ENCODE measurements at regions not wholly inside any gene's neighbourhood (a gene's known extent, or its start where the extent isn't known, plus 50 kb on each side); places are given as distances from the start of the nearest gene placed in this dataset.
A peak's percentile ranks its signal among the peaks of the same experiment; 100 is the strongest.

GRCh38 chr5:54882841-54883240 is 102.6 kb downstream of the ESM1 start:
- TF ChIP-seq POLR2AphosphoS5 (IDR thresholded peaks at IDR 0.05) (no peak), CTCF (IDR thresholded peaks at IDR 0.05) (no peak), EP300 (IDR thresholded peaks at IDR 0.05) (no peak), POLR2A (IDR thresholded peaks at IDR 0.05) (no peak)
- Histone ChIP-seq H3K27ac (peak overlapping the region; percentile 38), H3K9me3 (no peaks in the 10 kb centered on the region), H3K27me3 (peaks cover 6% of the 10 kb centered on the region), H3K4me1 (peaks cover 28% of the 10 kb centered on the region), H3K36me3 (no peaks in the 10 kb centered on the region), H3K4me3 (peak overlapping the region; percentile 62)
- DNase-seq (ENCODE audit: low spot score in 2 of 2): no peak
- 79% methylated on average over 8 of the region's 8 CpGs for WGBS

DNA sequence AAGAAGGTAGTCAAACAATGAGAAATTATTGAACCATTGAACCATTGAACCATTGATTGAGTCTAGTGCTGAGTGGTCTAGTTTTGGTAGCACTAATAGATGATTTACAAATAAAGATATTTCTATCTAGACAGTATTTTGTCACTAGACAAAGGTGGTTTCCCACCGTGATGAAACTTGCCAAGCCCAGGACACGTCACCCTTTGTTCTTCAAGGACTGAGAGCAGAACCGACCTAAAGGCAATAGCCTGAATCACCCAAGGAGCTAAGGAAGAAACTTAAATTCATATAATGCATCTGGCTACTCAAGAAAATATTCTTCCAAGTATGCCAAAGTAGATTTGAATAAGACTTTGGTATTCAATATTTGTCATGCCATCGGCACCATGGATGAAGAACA is 103.3 kb downstream of the ESM1 start:
- peaks cover 28% of the 10 kb centered on the region for H3K4me1 ChIP-seq
- H3K36me3 ChIP-seq: no peaks in the 10 kb centered on the region
- H3K27me3 ChIP-seq: peaks cover 6% of the 10 kb centered on the region
- no peak for TF ChIP-seq CTCF (IDR thresholded peaks at IDR 0.05)
- TF ChIP-seq POLR2AphosphoS5 (IDR thresholded peaks at IDR 0.05): no peak
- TF ChIP-seq EP300 (IDR thresholded peaks at IDR 0.05): no peak
- no peak for TF ChIP-seq POLR2A (IDR thresholded peaks at IDR 0.05)
- no peak overlapping the region for H3K4me3 ChIP-seq
- H3K27ac ChIP-seq: peak overlapping the region; percentile 38
- WGBS: 71% methylated on average over 4 of the region's 4 CpGs
- H3K9me3 ChIP-seq: no peaks in the 10 kb centered on the region
- DNase-seq (ENCODE audit: low spot score in 2 of 2): no peak

DNA sequence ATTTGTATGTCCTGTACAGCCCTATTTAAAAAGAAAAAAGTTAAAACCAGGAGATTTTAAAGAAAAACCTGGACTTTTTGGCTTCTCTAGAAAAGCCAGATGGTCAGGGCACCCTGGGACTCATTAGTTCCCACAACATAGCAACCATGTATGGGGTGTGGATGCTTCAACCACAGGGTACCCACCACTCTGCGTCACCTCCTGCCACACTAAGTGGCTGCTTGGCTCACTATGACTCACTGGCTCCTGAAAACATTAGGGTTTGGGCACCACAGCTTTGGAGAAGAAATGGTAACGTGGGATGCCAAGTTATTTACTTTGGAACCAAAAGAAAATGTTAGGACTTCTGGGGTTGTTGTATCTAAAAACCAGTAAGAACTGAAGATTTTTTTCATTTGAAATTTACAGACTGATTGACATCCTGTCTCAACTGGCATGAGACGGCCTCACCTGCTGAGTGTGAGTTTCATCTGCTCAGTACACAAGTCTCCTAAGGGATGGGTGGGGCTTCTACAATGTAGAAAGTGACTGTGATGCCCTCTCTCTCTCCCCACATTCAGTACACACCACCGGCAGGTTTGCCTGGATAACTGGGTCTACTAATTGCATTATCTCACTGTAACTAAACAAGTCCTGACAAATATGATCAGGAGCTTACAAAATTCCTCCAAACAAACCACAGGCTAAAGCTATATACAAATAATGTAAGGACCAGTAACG is 103.9 kb downstream of the ESM1 start:
- DNase-seq (ENCODE audit: low spot score in 2 of 2): no peak

DNA sequence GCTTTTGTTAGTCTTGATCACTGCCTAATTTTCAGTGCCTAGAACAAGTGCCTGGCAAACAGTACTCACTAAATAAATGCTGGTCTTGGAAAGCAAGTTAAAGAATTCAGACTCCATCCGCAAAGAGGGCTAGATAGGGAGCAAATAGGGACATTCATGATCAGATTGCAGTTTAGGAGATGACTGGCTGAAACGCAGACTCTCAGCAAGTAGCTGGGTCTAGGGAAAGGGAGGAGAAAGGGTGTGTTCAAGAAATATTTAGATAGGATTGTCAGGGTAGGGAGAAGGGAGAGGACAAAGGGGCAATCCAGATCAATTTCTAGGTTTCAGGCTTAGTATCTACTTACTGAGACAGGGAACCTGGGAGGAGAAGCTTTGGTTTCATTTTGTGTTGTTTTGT is 108.4 kb downstream of the ESM1 start:
- H3K27ac ChIP-seq: no peak overlapping the region
- 85% methylated on average over 2 of the region's 2 CpGs for WGBS

More for the DNA sequence above, 103.9 kb downstream of the ESM1 start:
- H3K36me3 ChIP-seq: no peaks in the 10 kb centered on the region
- H3K27me3 ChIP-seq: peaks cover 6% of the 10 kb centered on the region
- H3K4me3 ChIP-seq: no peak overlapping the region
- H3K27ac ChIP-seq: peak overlapping the region; percentile 60
- H3K9me3 ChIP-seq: no peaks in the 10 kb centered on the region
- peaks cover 28% of the 10 kb centered on the region for H3K4me1 ChIP-seq
- TF ChIP-seq POLR2AphosphoS5 (IDR thresholded peaks at IDR 0.05) (no peak), POLR2A (IDR thresholded peaks at IDR 0.05) (no peak), EP300 (IDR thresholded peaks at IDR 0.05) (no peak), CTCF (IDR thresholded peaks at IDR 0.05) (no peak)
- WGBS: 52% methylated on average over 5 of the region's 5 CpGs

More for the DNA sequence above, 108.4 kb downstream of the ESM1 start:
- no peaks in the 10 kb centered on the region for H3K27me3 ChIP-seq
- DNase-seq (ENCODE audit: low spot score in 2 of 2): no peak
- H3K36me3 ChIP-seq: no peaks in the 10 kb centered on the region
- no peaks in the 10 kb centered on the region for H3K9me3 ChIP-seq
- peaks cover 18% of the 10 kb centered on the region for H3K4me1 ChIP-seq
- no peak overlapping the region for H3K4me3 ChIP-seq
- TF ChIP-seq CTCF (IDR thresholded peaks at IDR 0.05) (no peak), POLR2A (IDR thresholded peaks at IDR 0.05) (no peak), POLR2AphosphoS5 (IDR thresholded peaks at IDR 0.05) (no peak), EP300 (IDR thresholded peaks at IDR 0.05) (no peak)

All from suprapubic skin (tissue), 4 donors.